HEK293 (cell line): ENCODE measurements at regions not wholly inside any gene's neighbourhood (a gene's known extent, or its start where the extent isn't known, plus 50 kb on each side); places are given as distances from the start of the nearest gene placed in this dataset.

Source experiments
- MZF1 ChIP-seq: fragments of 450-650 bp; formaldehyde crosslinking; IDR thresholded peaks from 2 replicates; pipeline ENCODE4 v1.5.1; 2017; ENCODE audit warnings: missing biosample characterization, missing genetic modification characterization, borderline replicate concordance
- TCF7L2 ChIP-seq: IDR thresholded peaks from 2 replicates; pipeline ENCODE4 v1.6.1; 2011; ENCODE audit warnings: low read depth, mild to moderate bottlenecking, inconsistent platforms, low read length, moderate library complexity, borderline replicate concordance
- ZNF121 ChIP-seq: fragments of 450-650 bp; formaldehyde crosslinking; IDR thresholded peaks from 2 replicates; pipeline ENCODE4 v1.5.1; 2016; ENCODE audit warnings: missing biosample characterization, missing genetic modification characterization
- ZNF146 ChIP-seq: fragments of 450-650 bp; formaldehyde crosslinking; IDR thresholded peaks from 2 replicates; pipeline ENCODE4 v1.5.1; 2016; ENCODE audit warnings: missing biosample characterization, missing genetic modification characterization
- ZNF23 ChIP-seq: fragments of 450-650 bp; formaldehyde crosslinking; IDR thresholded peaks from 2 replicates; pipeline ENCODE4 v1.5.1; 2016; ENCODE audit warnings: missing biosample characterization, missing genetic modification characterization, borderline replicate concordance
- ZNF521 ChIP-seq: fragments of 450-650 bp; formaldehyde crosslinking; IDR thresholded peaks from 2 replicates; pipeline ENCODE4 v1.5.1; 2017; ENCODE audit warnings: missing biosample characterization, mild to moderate bottlenecking, missing genetic modification characterization
- TF ChIP-seq, protein P1 (sequence below): fragments of 450-650 bp; formaldehyde crosslinking; IDR thresholded peaks from 2 replicates; pipeline ENCODE4 v1.5.1; 2016; ENCODE audit warnings: missing biosample characterization, missing genetic modification characterization
- TF ChIP-seq, protein P2 (sequence below): fragments of 450-650 bp; formaldehyde crosslinking; IDR thresholded peaks from 2 replicates; pipeline ENCODE4 v1.5.1; 2016; ENCODE audit warnings: missing biosample characterization, missing genetic modification characterization
- TF ChIP-seq, protein P3 (sequence below): fragments of 450-650 bp; formaldehyde crosslinking; IDR thresholded peaks from 2 replicates; pipeline ENCODE4 v1.5.1; 2016; ENCODE audit warnings: missing biosample characterization, missing genetic modification characterization

DNA sequence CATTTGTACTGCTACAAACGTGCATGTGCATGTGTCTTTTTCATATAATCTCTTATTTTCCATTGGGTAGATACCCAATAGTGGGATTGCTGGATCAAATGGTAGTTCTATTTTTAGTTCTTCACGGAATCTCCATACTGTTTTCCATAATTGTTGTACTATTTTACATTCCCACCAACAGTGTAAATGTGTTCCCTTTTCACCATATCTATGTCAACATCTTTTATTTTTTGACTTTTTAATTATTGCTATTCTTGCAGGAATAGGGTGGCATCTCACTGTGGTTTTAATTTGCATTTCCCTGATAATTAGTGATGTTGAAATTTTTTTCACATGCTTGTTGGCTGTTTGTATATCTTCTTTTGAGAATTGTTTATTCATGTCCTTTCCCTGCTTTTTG lies 59.3 kb upstream of the PACRGL start:
- TF ChIP-seq, protein P1, sequence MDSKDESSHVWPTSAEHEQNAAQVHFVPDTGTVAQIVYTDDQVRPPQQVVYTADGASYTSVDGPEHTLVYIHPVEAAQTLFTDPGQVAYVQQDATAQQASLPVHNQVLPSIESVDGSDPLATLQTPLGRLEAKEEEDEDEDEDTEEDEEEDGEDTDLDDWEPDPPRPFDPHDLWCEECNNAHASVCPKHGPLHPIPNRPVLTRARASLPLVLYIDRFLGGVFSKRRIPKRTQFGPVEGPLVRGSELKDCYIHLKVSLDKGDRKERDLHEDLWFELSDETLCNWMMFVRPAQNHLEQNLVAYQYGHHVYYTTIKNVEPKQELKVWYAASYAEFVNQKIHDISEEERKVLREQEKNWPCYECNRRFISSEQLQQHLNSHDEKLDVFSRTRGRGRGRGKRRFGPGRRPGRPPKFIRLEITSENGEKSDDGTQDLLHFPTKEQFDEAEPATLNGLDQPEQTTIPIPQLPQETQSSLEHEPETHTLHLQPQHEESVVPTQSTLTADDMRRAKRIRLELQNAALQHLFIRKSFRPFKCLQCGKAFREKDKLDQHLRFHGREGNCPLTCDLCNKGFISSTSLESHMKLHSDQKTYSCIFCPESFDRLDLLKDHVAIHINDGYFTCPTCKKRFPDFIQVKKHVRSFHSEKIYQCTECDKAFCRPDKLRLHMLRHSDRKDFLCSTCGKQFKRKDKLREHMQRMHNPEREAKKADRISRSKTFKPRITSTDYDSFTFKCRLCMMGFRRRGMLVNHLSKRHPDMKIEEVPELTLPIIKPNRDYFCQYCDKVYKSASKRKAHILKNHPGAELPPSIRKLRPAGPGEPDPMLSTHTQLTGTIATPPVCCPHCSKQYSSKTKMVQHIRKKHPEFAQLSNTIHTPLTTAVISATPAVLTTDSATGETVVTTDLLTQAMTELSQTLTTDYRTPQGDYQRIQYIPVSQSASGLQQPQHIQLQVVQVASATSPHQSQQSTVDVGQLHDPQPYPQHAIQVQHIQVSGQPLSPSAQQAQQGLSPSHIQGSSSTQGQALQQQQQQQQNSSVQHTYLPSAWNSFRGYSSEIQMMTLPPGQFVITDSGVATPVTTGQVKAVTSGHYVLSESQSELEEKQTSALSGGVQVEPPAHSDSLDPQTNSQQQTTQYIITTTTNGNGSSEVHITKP, result no peak
- TF ChIP-seq ZNF521, result no peak
- TF ChIP-seq ZNF121 (tag by site-specific recombination), result no peak
- no peak for TF ChIP-seq ZNF146 (tag by site-specific recombination)
- no peak for TF ChIP-seq MZF1 (tag by site-specific recombination)
- TF ChIP-seq ZNF23 (tag by site-specific recombination), result no peak
- TF ChIP-seq, protein P2, sequence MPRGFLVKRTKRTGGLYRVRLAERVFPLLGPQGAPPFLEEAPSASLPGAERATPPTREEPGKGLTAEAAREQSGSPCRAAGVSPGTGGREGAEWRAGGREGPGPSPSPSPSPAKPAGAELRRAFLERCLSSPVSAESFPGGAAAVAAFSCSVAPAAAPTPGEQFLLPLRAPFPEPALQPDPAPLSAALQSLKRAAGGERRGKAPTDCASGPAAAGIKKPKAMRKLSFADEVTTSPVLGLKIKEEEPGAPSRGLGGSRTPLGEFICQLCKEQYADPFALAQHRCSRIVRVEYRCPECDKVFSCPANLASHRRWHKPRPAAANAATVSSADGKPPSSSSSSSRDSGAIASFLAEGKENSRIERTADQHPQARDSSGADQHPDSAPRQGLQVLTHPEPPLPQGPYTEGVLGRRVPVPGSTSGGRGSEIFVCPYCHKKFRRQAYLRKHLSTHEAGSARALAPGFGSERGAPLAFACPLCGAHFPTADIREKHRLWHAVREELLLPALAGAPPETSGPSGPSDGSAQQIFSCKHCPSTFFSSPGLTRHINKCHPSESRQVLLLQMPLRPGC, result no peak
- TF ChIP-seq, protein P3, sequence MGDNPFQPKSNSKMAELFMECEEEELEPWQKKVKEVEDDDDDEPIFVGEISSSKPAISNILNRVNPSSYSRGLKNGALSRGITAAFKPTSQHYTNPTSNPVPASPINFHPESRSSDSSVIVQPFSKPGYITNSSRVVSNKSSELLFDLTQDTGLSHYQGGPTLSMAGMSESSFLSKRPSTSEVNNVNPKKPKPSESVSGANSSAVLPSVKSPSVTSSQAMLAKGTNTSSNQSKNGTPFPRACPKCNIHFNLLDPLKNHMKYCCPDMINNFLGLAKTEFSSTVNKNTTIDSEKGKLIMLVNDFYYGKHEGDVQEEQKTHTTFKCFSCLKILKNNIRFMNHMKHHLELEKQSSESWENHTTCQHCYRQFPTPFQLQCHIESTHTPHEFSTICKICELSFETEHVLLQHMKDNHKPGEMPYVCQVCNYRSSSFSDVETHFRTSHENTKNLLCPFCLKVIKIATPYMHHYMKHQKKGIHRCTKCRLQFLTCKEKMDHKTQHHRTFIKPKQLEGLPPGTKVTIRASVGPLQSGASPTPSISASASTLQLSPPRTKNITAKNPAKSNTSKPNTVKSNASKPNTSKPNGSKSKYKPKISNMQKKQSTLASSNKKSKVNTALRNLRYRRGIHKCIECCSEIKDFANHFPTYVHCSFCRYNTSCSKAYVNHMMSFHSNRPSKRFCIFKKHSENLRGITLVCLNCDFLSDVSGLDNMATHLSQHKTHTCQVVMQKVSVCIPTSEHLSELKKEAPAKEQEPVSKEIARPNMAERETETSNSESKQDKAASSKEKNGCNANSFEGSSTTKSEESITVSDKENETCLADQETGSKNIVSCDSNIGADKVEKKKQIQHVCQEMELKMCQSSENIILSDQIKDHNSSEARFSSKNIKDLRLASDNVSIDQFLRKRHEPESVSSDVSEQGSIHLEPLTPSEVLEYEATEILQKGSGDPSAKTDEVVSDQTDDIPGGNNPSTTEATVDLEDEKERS, result no peak
- TF ChIP-seq TCF7L2, result no peak
